Endothelial cell (in vitro differentiated cells): ENCODE measurements at regions not wholly inside any gene's neighbourhood (a gene's known extent, or its start where the extent isn't known, plus 50 kb on each side); places are given as distances from the start of the nearest gene placed in this dataset.

ENCODE experiments used
- DNase-seq: peaks from one replicate; pipeline ENCODE4 v3.0.0; 2021; ENCODE audit warnings: low spot score
- H3K27ac Mint-ChIP-seq: one replicate; pipeline ENCODE4 v1.8.0; 2021; ENCODE audit warnings: mixed read lengths, inconsistent platforms; ENCODE audit not compliant: unreplicated experiment
- H3K27me3 Mint-ChIP-seq: one replicate; pipeline ENCODE4 v1.8.0; 2021; ENCODE audit warnings: mild to moderate bottlenecking, moderate library complexity, mixed read lengths, inconsistent platforms; ENCODE audit not compliant: unreplicated experiment
- H3K36me3 Mint-ChIP-seq: one replicate; pipeline ENCODE4 v1.8.0; 2021; ENCODE audit warnings: mild to moderate bottlenecking, low read depth, mixed read lengths, inconsistent platforms; ENCODE audit not compliant: unreplicated experiment
- H3K4me1 Mint-ChIP-seq: one replicate; pipeline ENCODE4 v1.8.0; 2021; ENCODE audit warnings: mild to moderate bottlenecking, mixed read lengths, inconsistent platforms; ENCODE audit not compliant: unreplicated experiment
- H3K4me3 Mint-ChIP-seq: one replicate; pipeline ENCODE4 v1.8.0; 2021; ENCODE audit warnings: mild to moderate bottlenecking, mixed read lengths, inconsistent platforms; ENCODE audit not compliant: unreplicated experiment
- H3K9me3 Mint-ChIP-seq: one replicate; pipeline ENCODE4 v1.8.0; 2021; ENCODE audit warnings: mixed read lengths, inconsistent platforms; ENCODE audit not compliant: unreplicated experiment
- TF ChIP-seq, protein P1 (sequence below): fragments of 200-600 bp; sonication (generic); IDR thresholded peaks from one replicate; pipeline ENCODE4 v1.5.0; 2021; ENCODE audit warnings: antibody characterized with exemption; ENCODE audit not compliant: unreplicated experiment

DNA sequence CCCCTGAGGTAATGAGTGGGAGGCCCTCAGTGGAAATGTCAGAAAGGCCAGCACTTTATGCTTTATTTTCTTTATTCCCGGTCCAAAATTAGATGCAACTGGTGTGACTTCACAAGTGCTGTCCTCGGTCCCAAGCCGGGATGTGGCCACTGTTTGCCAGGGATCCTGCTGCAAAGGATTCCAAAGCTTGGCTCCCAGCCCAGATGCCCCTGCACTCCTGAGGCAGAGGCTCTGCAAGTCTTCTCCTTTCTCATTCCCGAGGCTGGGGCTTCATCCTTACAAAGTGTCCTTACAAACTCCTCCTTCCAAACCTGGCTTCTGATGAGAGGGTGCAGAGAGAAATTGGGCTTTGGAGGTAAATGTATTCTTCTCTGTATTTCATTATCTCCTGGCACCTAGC, 544.3 kb upstream of the DPP6 start:
- H3K36me3 Mint-ChIP-seq: peaks cover 6% of the 10 kb centered on the region
- TF ChIP-seq, protein P1, sequence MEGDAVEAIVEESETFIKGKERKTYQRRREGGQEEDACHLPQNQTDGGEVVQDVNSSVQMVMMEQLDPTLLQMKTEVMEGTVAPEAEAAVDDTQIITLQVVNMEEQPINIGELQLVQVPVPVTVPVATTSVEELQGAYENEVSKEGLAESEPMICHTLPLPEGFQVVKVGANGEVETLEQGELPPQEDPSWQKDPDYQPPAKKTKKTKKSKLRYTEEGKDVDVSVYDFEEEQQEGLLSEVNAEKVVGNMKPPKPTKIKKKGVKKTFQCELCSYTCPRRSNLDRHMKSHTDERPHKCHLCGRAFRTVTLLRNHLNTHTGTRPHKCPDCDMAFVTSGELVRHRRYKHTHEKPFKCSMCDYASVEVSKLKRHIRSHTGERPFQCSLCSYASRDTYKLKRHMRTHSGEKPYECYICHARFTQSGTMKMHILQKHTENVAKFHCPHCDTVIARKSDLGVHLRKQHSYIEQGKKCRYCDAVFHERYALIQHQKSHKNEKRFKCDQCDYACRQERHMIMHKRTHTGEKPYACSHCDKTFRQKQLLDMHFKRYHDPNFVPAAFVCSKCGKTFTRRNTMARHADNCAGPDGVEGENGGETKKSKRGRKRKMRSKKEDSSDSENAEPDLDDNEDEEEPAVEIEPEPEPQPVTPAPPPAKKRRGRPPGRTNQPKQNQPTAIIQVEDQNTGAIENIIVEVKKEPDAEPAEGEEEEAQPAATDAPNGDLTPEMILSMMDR: no peak
- H3K9me3 Mint-ChIP-seq: peaks cover 31% of the 10 kb centered on the region
- DNase-seq: no peak
- H3K4me3 Mint-ChIP-seq: no peak overlapping the region
- H3K27me3 Mint-ChIP-seq: peaks cover 3% of the 10 kb centered on the region
- H3K4me1 Mint-ChIP-seq: no peaks in the 10 kb centered on the region
- no peak overlapping the region for H3K27ac Mint-ChIP-seq

DNA sequence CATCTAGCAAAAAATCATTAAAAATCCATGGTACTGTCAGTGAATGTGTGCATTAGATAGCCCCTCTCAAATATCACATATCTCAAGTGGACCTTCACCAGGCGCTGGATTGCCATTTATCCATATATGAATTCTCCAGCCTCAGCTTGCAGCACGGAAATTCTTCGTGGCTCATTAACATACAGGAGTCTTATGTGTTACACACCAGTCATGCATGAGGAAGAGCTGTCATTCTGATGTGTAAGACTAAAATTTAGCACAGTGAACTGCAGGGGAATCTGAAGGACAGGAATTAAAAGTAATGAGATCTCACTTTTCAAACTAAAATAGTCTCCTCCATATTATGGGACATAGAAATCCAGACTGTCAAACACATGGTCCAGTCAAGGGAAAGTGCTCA, 542.4 kb upstream of the DPP6 start:
- no peaks in the 10 kb centered on the region for H3K4me1 Mint-ChIP-seq
- H3K36me3 Mint-ChIP-seq: no peaks in the 10 kb centered on the region
- H3K27me3 Mint-ChIP-seq: peaks cover 5% of the 10 kb centered on the region
- H3K4me3 Mint-ChIP-seq: no peak overlapping the region
- H3K9me3 Mint-ChIP-seq: peaks cover 34% of the 10 kb centered on the region
- TF ChIP-seq, protein P1: no peak
- no peak overlapping the region for H3K27ac Mint-ChIP-seq
- no peak for DNase-seq

DNA sequence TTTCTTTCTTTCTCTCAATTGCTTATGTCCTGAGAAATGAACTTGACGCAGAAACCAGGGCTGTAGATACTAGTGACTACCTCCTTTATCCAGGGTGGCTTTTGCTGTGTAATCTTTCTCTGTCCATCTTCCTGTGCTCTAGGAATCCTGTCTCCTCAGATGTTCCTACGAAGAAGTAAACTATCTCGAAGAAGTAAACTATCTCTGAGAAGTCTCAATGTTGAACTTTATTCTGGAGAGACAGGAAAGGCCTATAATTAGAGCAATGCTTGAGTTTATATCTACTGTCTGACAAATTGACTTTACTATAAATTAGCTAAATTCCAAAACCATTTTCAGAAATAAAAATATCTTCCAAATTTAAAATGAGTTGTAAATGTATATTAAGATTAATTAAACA, 541.5 kb upstream of the DPP6 start:
- no peak for DNase-seq
- TF ChIP-seq, protein P1: no peak
- Mint-ChIP-seq H3K27me3 (peaks cover 5% of the 10 kb centered on the region), H3K4me1 (no peaks in the 10 kb centered on the region), H3K9me3 (peaks cover 31% of the 10 kb centered on the region), H3K27ac (no peak overlapping the region), H3K36me3 (no peaks in the 10 kb centered on the region), H3K4me3 (no peak overlapping the region)

DNA sequence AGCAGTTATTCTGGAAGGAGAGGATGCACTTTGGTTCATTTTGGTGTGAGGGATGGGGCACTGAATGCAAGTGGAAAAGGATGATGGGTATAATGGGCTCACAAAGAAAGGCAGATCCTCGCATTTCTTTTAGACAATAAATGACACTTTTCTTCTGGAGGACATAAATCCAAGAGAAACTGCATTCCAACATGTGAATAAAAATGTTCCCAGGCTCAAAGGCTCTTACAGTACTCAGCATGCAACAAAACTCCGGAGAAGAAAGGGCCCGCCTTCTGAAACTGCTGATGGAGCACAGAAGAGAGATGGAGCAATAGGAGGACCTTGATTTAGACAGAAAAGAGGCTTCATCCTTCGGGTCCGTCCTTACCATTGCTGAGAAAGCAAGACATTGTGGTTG, 538.2 kb upstream of the DPP6 start:
- H3K27ac Mint-ChIP-seq: no peak overlapping the region
- peaks cover 5% of the 10 kb centered on the region for H3K27me3 Mint-ChIP-seq
- peaks cover 3% of the 10 kb centered on the region for H3K36me3 Mint-ChIP-seq
- H3K9me3 Mint-ChIP-seq: peaks cover 40% of the 10 kb centered on the region
- H3K4me1 Mint-ChIP-seq: no peaks in the 10 kb centered on the region
- H3K4me3 Mint-ChIP-seq: no peak overlapping the region
- DNase-seq: no peak
- TF ChIP-seq, protein P1: no peak

DNA sequence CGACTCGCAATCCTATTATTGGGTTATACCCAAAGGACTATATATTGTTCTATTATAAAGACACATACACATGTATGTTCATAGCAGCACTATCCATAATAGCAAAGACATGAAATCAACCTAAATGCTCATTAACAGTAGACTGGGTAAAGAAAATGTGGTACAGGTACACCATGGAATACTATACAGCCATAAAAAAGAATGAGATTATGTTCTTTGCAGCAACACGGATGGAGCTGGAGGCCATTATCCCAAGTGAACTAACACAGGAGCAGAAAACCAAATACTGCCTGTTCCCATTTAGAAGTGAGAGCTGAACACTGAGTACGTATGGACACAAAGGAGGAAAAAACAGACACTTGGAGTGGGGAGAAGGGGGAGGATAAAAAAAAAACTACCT, 536.8 kb upstream of the DPP6 start:
- peaks cover 3% of the 10 kb centered on the region for H3K36me3 Mint-ChIP-seq
- no peak overlapping the region for H3K27ac Mint-ChIP-seq
- H3K9me3 Mint-ChIP-seq: peaks cover 34% of the 10 kb centered on the region
- no peaks in the 10 kb centered on the region for H3K4me1 Mint-ChIP-seq
- H3K27me3 Mint-ChIP-seq: peaks cover 7% of the 10 kb centered on the region
- H3K4me3 Mint-ChIP-seq: no peak overlapping the region
- no peak for DNase-seq
- TF ChIP-seq, protein P1: no peak
